ACHN (cell line): ENCODE measurements at regions not wholly inside any gene's neighbourhood (a gene's known extent, or its start where the extent isn't known, plus 50 kb on each side); places are given as distances from the start of the nearest gene placed in this dataset.

ENCODE experiments used
- DNase-seq: peaks from one replicate; pipeline ENCODE4 v3.0.0-alpha.2; 2015
- in situ Hi-C: cut with HindIII; loops from 2 replicates; pipeline ENCODE4 v1.10.0; 2017; ENCODE audit warnings: low sequenced_read_pairs, low pct_ligation_motif_present, low pct_unique_long_range_greater_than_20kb

DNA sequence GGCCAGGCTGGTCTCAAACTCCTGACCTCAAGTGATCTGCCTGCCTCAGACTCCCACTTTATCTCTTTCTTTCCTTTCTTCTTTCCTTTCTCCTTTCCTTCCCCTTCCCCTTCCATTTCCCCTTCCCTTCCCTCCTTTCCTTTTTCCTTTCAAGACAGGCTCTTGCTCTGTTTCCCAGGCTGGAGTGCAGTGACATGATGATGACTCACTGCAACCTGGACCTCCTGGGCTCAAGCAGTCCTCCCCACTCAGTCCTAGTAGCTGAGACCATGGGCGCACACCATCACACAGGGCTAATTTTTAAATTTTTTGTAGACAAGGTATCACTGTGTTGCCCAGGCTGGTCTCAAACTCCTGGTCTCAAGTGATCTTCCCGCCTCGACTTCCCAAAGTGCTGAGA is 377.6 kb upstream of the ZFP64 start:
- DNase-seq: peak; percentile 14
- in situ Hi-C loops: no loop called here

GRCh38 chr20:52565614-52566013 is 374.0 kb upstream of the ZFP64 start:
- in situ Hi-C loops: no loop called here

GRCh38 chr20:52564594-52564993 is 373.0 kb upstream of the ZFP64 start:
- in situ Hi-C loops: no loop called here
- no peak for DNase-seq

More at GRCh38 chr20:52565614-52566013, 374.0 kb upstream of the ZFP64 start:
- DNase-seq: no peak

DNA sequence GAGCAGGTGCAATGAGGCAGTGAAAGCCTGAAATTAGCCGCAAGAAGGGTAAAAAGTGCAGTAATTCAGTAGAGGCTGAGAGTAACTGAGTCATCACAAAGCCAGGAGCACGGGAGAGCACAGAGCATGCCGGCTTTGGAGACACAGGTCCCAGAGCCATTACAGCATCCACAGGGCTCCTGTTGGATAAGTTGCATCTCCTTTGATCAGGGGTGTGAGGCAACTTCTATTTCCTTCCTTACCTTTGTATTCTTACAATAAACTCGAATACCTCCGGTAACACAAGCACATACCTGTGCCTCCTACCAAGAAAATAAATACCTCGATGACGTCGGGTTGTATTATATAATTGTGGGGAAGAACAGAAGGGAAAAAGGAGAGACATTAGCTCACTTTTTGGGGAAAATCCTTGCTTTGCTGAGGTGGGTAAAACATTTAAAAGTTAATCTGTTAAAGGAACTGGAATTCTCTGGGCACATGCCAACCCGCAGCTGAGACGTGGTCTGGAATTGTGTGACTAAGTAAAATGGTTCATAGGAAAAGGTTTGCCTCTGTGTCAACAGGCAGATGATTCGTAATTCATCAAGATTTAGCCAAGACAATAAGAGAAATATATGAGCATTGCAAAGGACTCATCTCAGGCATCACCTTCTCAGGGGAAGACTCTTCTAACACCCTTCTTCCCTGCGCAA is 360.7 kb upstream of the ZFP64 start:
- in situ Hi-C loops: no loop called here

GRCh38 chr20:52542131-52542530 is 350.6 kb upstream of the ZFP64 start:
- no peak for DNase-seq
- in situ Hi-C loops: no loop called here

More for the DNA sequence above, 360.7 kb upstream of the ZFP64 start:
- peak; percentile 80 for DNase-seq

GRCh38 chr20:52540509-52540908 is 348.9 kb upstream of the ZFP64 start:
- DNase-seq: no peak
- in situ Hi-C loops: no loop called here

- in situ Hi-C loops: no loop called here
Observed at GRCh38 chr20:52539891-52540290, 348.3 kb upstream of the ZFP64 start.

DNA sequence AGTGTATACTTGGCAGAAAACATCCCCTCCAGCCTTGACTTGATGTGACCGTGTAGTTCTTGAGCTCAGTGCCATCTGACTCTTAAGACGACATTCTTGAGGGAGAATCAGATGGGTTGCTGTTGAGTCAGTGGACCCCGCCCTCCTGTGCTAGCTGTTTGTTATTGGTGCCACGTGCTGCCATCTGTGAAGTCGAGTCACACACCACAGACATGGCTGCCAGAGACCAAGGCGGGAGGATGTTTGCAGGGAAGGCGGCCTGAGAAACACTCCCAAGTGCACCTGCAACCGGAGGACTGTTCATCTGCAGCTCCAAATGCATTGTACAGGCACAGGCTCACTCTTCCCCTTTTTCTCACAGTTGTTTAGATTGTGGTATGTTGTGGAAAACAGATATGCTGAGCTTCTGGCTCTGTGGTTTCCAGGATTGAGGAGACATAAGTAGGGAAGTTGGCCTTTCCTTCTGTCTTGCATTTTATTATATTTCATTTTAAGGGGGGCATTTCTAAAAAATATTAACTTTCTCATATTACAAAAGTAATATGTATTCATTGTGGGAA is 345.3 kb upstream of the ZFP64 start:
- DNase-seq: peak; percentile 27
- in situ Hi-C loops: no loop called here

More at GRCh38 chr20:52539891-52540290, 348.3 kb upstream of the ZFP64 start:
- no peak for DNase-seq

GRCh38 chr20:52536040-52536439 is 344.5 kb upstream of the ZFP64 start:
- in situ Hi-C loops: no loop called here
- no peak for DNase-seq

- in situ Hi-C loops: no loop called here
- no peak for DNase-seq
Observed at GRCh38 chr20:52534616-52535015, 343.0 kb upstream of the ZFP64 start.

- in situ Hi-C loops: no loop called here
- DNase-seq: no peak
Observed at GRCh38 chr20:52533401-52533800, 341.8 kb upstream of the ZFP64 start.

GRCh38 chr20:52532674-52533073 is 341.1 kb upstream of the ZFP64 start:
- DNase-seq: peak; percentile 7
- in situ Hi-C loops: no loop called here

DNA sequence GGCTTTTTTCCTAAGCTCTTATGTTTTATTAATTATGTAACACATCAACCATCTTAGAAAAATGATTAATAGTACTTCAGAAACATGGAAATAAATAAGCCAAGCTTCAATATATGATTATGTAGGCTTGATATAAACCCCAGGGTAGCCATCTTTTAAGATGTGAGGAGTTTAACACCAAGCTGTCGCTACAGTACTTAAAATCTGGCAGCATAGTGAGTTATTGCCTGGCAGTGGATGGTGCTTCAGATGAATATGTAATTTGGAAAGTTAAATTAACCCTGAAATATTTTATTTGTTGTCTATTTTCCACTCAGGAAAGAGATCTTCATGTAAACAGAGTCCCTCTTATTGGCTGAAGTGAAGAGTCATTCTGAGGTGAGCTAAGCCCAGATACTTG is 339.0 kb upstream of the ZFP64 start:
- DNase-seq: no peak
- in situ Hi-C loops: no loop called here

- in situ Hi-C loops: no loop called here
- DNase-seq: peak; percentile 77
Observed at GRCh38 chr20:52529826-52530225, 338.2 kb upstream of the ZFP64 start.

DNA sequence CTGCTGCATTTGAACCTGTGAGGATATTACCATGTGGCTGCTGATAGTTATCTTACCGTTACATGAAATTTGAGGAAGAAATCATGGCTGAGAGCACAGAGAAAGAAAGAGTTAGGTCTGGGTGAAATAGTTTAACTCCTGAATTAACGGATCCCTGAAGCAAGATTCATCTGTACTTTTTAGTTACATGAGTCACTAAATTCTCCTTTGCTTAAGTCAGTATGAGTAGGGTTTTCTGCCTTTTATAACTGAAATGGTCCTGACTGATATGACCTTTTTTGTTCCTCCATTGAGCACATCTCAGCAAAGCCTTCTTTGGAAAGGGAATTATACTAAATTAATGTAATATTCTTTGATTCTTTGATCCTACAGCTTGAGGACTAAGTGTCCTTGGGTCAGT is 333.3 kb upstream of the ZFP64 start:
- in situ Hi-C loops: no loop called here
- no peak for DNase-seq

DNA sequence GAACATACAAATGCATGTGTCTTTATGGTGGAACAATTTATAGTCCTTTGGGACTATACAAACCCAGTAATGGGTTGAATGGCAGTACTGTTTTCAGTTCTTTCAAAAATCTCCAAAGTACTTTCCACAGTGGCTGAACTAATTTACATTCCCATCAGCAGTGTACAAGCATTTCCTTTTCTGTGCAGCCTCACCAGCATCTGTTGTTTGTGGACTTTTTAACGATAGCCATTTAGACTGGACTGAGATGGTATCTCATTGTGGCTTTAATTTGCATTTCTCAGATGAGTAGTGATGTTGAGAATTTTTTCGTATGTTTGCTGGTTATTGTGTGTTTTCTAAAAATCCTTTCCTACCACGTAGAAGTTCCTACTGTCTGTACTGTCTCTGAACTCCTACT is 327.2 kb upstream of the ZFP64 start:
- DNase-seq: no peak
- in situ Hi-C loops: no loop called here

- DNase-seq: no peak
- in situ Hi-C loops: no loop called here
Observed at GRCh38 chr20:52515877-52516276, 324.3 kb upstream of the ZFP64 start.

DNA sequence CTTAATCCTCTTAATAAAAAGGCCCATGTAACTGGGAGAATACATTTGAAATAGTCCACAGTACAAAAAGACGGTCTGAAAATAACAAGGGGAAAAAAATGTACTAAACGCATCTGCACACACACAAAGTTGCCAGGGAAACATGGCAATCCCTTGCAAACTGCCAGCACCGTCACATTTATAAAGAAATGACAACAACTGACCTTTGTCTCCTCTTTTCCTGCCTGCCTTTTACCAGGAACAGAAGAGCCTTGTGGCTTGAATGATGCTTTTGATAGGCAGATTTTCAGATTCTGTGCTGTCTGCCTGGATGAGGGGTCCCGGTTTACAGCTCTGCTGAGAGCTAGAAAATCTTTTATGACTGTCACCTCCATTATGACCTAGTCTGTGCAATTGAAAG is 308.6 kb upstream of the ZFP64 start:
- DNase-seq: no peak
- in situ Hi-C loops: no loop called here

- in situ Hi-C loops: no loop called here
- DNase-seq: no peak
Observed at GRCh38 chr20:52497731-52498130, 306.2 kb upstream of the ZFP64 start.

GRCh38 chr20:52496191-52496590 is 304.6 kb upstream of the ZFP64 start:
- in situ Hi-C loops: no loop called here
- DNase-seq: no peak
